CD8-positive, alpha-beta memory T cell (primary cell): ENCODE measurements at regions not wholly inside any gene's neighbourhood (a gene's known extent, or its start where the extent isn't known, plus 50 kb on each side); places are given as distances from the start of the nearest gene placed in this dataset.

Source experiments
- CTCF ChIA-PET: fragments of 350-600 bp; sonication (Branson Sonifier 250); formaldehyde crosslinking; loops from one replicate; lab custom pipeline; 2021; ENCODE audit warnings: antibody characterized with exemption; lab: Charles Lee
- POLR2A ChIA-PET: fragments of 350-600 bp; sonication (Branson Sonifier 250); formaldehyde crosslinking; loops from one replicate; lab custom pipeline; 2021; ENCODE audit warnings: antibody characterized with exemption; lab: Charles Lee
- DNase-seq, 5 donors: peaks; one replicate each; pipeline versions ENCODE4 v3.0.0 to v3.0.0-alpha.2; 2020 to 2022; ENCODE audit warnings: mixed read lengths in 1 of 5
- H3K27ac ChIP-seq: one replicate; pipeline ENCODE4 v1.7.0; 2013; ENCODE audit warnings: low read depth, mild to moderate bottlenecking, low read length, moderate library complexity
- H3K27me3 ChIP-seq: 2 replicates; pipeline ENCODE4 v1.7.0; 2013; ENCODE audit warnings: low read length, mild to moderate bottlenecking; ENCODE audit not compliant: insufficient read depth, poor library complexity, severe bottlenecking
- H3K36me3 ChIP-seq: 2 replicates; pipeline ENCODE4 v1.7.0; 2013; ENCODE audit warnings: mild to moderate bottlenecking, low read length, moderate library complexity; ENCODE audit not compliant: insufficient read depth
- H3K4me1 ChIP-seq: 2 replicates; pipeline ENCODE4 v1.7.0; 2013; ENCODE audit warnings: mild to moderate bottlenecking, low read length, moderate library complexity; ENCODE audit not compliant: insufficient read depth
- H3K4me3 ChIP-seq: 2 replicates; pipeline ENCODE4 v1.7.0; 2013; ENCODE audit warnings: mild to moderate bottlenecking, low read length
- H3K9me3 ChIP-seq: 2 replicates; pipeline ENCODE4 v1.7.0; 2013; ENCODE audit warnings: mild to moderate bottlenecking, low read length
- H3K27ac Mint-ChIP-seq, 8 donors: one replicate each; pipeline ENCODE4 v1.8.0; 2020 to 2021; ENCODE audit warnings: mixed read lengths in 8 of 8, mild to moderate bottlenecking in 6 of 8, inconsistent platforms in 3 of 8, moderate library complexity in 3 of 8
- H3K27me3 Mint-ChIP-seq, 2 donors: one replicate each; pipeline ENCODE4 v1.8.0; 2020 to 2021; ENCODE audit warnings: mixed read lengths in 2 of 2, mild to moderate bottlenecking in 1 of 2, moderate library complexity in 1 of 2
- H3K36me3 Mint-ChIP-seq, 3 donors: one replicate each; pipeline ENCODE4 v1.8.0; 2020 to 2021; ENCODE audit warnings: mixed read lengths in 3 of 3, inconsistent platforms in 1 of 3, mild to moderate bottlenecking in 1 of 3
- H3K4me1 Mint-ChIP-seq, 3 donors: one replicate each; pipeline ENCODE4 v1.8.0; 2020 to 2021; ENCODE audit warnings: mixed read lengths in 3 of 3, inconsistent platforms in 1 of 3, mild to moderate bottlenecking in 1 of 3
- H3K4me3 Mint-ChIP-seq, 7 donors: one replicate each; pipeline ENCODE4 v1.8.0; 2020 to 2021; ENCODE audit warnings: mixed read lengths in 7 of 7, mild to moderate bottlenecking in 6 of 7, moderate library complexity in 4 of 7, inconsistent platforms in 2 of 7
- H3K9me3 Mint-ChIP-seq, 5 donors: one replicate each; pipeline ENCODE4 v1.8.0; 2020 to 2022; ENCODE audit warnings: mixed read lengths in 5 of 5, mild to moderate bottlenecking in 3 of 5, moderate library complexity in 2 of 5, inconsistent platforms in 1 of 5

GRCh38 chr10:123595661-123596060 is 70.5 kb upstream of the GPR26 start:
- CTCF ChIA-PET, result no interaction called here
- H3K4me3 ChIP-seq, result no peak overlapping the region
- H3K4me3 Mint-ChIP-seq, result no peak overlapping the region
- POLR2A ChIA-PET, result no interaction called here
- H3K27me3 Mint-ChIP-seq, result peaks cover 2 to 17% of the 10 kb centered on the region in 2 donors
- no peaks in the 10 kb centered on the region for H3K36me3 Mint-ChIP-seq
- no peaks in the 10 kb centered on the region for H3K4me1 Mint-ChIP-seq
- no peaks in the 10 kb centered on the region for H3K27me3 ChIP-seq
- H3K27ac ChIP-seq, result no peak overlapping the region
- H3K9me3 Mint-ChIP-seq, result no peaks in the 10 kb centered on the region
- DNase-seq, result no peak
- H3K36me3 ChIP-seq, result no peaks in the 10 kb centered on the region
- H3K9me3 ChIP-seq, result no peaks in the 10 kb centered on the region
- no peaks in the 10 kb centered on the region for H3K4me1 ChIP-seq
- no peak overlapping the region for H3K27ac Mint-ChIP-seq

GRCh38 chr10:123597676-123598075 is 68.5 kb upstream of the GPR26 start:
- Histone ChIP-seq H3K27me3 (no peaks in the 10 kb centered on the region), H3K4me3 (no peak overlapping the region), H3K36me3 (no peaks in the 10 kb centered on the region), H3K27ac (no peak overlapping the region), H3K4me1 (no peaks in the 10 kb centered on the region), H3K9me3 (no peaks in the 10 kb centered on the region)
- no peak overlapping the region for H3K27ac Mint-ChIP-seq
- no peak overlapping the region for H3K4me3 Mint-ChIP-seq
- peaks cover 0 to 9% (median 7%) of the 10 kb centered on the region in 5 donors for H3K9me3 Mint-ChIP-seq
- POLR2A ChIA-PET, result no interaction called here
- no peaks in the 10 kb centered on the region for H3K36me3 Mint-ChIP-seq
- H3K4me1 Mint-ChIP-seq, result no peaks in the 10 kb centered on the region
- DNase-seq, result no peak
- H3K27me3 Mint-ChIP-seq, result peaks cover 5 to 21% of the 10 kb centered on the region in 2 donors
- CTCF ChIA-PET, result no interaction called here

- Histone ChIP-seq H3K4me1 (no peaks in the 10 kb centered on the region), H3K4me3 (no peak overlapping the region), H3K27ac (no peak overlapping the region), H3K27me3 (no peaks in the 10 kb centered on the region), H3K36me3 (no peaks in the 10 kb centered on the region), H3K9me3 (no peaks in the 10 kb centered on the region)
- no peak overlapping the region for H3K27ac Mint-ChIP-seq
- DNase-seq, result no peak
- ChIA-PET POLR2A (no interaction called here), CTCF (no interaction called here)
- peaks cover 0 to 11% (median 9%) of the 10 kb centered on the region in 5 donors for H3K9me3 Mint-ChIP-seq
- no peak overlapping the region for H3K4me3 Mint-ChIP-seq
- peaks cover 8 to 27% of the 10 kb centered on the region in 2 donors for H3K27me3 Mint-ChIP-seq
- H3K36me3 Mint-ChIP-seq, result no peaks in the 10 kb centered on the region
- no peaks in the 10 kb centered on the region for H3K4me1 Mint-ChIP-seq
Measured at GRCh38 chr10:123599366-123599849, 66.7 kb upstream of the GPR26 start.

- no peaks in the 10 kb centered on the region for H3K4me1 ChIP-seq
- H3K36me3 Mint-ChIP-seq, result no peaks in the 10 kb centered on the region
- ChIA-PET POLR2A (no interaction called here), CTCF (no interaction called here)
- H3K27ac Mint-ChIP-seq, result no peak overlapping the region
- no peaks in the 10 kb centered on the region for H3K9me3 ChIP-seq
- no peak for DNase-seq
- peaks cover 9 to 28% of the 10 kb centered on the region in 2 donors for H3K27me3 Mint-ChIP-seq
- no peak overlapping the region for H3K4me3 Mint-ChIP-seq
- H3K27me3 ChIP-seq, result no peaks in the 10 kb centered on the region
- H3K4me1 Mint-ChIP-seq, result no peaks in the 10 kb centered on the region
- no peaks in the 10 kb centered on the region for H3K36me3 ChIP-seq
- H3K27ac ChIP-seq, result no peak overlapping the region
- H3K4me3 ChIP-seq, result no peak overlapping the region
- H3K9me3 Mint-ChIP-seq, result peaks cover 0 to 11% (median 9%) of the 10 kb centered on the region in 5 donors
Measured at GRCh38 chr10:123600177-123600576, 66.0 kb upstream of the GPR26 start.

- CTCF ChIA-PET, result interaction anchor here (0.7 kb wide), 1 partner anchor 27 kb away, joined by 3 read pairs; no protein-coding TSS in a partner anchor
Measured at GRCh38 chr10:123603130-123603529, 63.0 kb upstream of the GPR26 start.

GRCh38 chr10:123604506-123604905 is 61.6 kb upstream of the GPR26 start:
- no peak overlapping the region for H3K27ac ChIP-seq
- no peaks in the 10 kb centered on the region for H3K27me3 ChIP-seq
- ChIA-PET POLR2A (no interaction called here), CTCF (no interaction called here)
- Mint-ChIP-seq H3K4me3 (no peak overlapping the region), H3K9me3 (peaks cover 1 to 13% (median 9%) of the 10 kb centered on the region in 5 donors), H3K27ac (no peak overlapping the region), H3K36me3 (no peaks in the 10 kb centered on the region), H3K27me3 (peaks cover 18 to 46% of the 10 kb centered on the region in 2 donors), H3K4me1 (no peaks in the 10 kb centered on the region)
- H3K36me3 ChIP-seq, result no peaks in the 10 kb centered on the region
- no peaks in the 10 kb centered on the region for H3K4me1 ChIP-seq
- no peaks in the 10 kb centered on the region for H3K9me3 ChIP-seq
- DNase-seq, result no peak
- H3K4me3 ChIP-seq, result no peak overlapping the region

More at GRCh38 chr10:123603130-123603529, 63.0 kb upstream of the GPR26 start:
- Mint-ChIP-seq H3K9me3 (peaks cover 1 to 13% (median 9%) of the 10 kb centered on the region in 5 donors), H3K36me3 (no peaks in the 10 kb centered on the region), H3K4me1 (no peaks in the 10 kb centered on the region), H3K4me3 (no peak overlapping the region), H3K27ac (no peak overlapping the region), H3K27me3 (peaks cover 18 to 39% of the 10 kb centered on the region in 2 donors)
- no peaks in the 10 kb centered on the region for H3K27me3 ChIP-seq
- POLR2A ChIA-PET, result no interaction called here
- H3K27ac ChIP-seq, result no peak overlapping the region
- no peaks in the 10 kb centered on the region for H3K36me3 ChIP-seq
- H3K4me3 ChIP-seq, result no peak overlapping the region
- H3K9me3 ChIP-seq, result no peaks in the 10 kb centered on the region
- no peak for DNase-seq
- H3K4me1 ChIP-seq, result no peaks in the 10 kb centered on the region

- Mint-ChIP-seq H3K27ac (no peak overlapping the region), H3K27me3 (peaks cover 19 to 52% of the 10 kb centered on the region in 2 donors), H3K36me3 (no peaks in the 10 kb centered on the region), H3K4me3 (no peak overlapping the region), H3K4me1 (no peaks in the 10 kb centered on the region), H3K9me3 (peaks cover 1 to 13% (median 9%) of the 10 kb centered on the region in 5 donors)
- H3K27me3 ChIP-seq, result no peaks in the 10 kb centered on the region
- no peak for DNase-seq
- POLR2A ChIA-PET, result no interaction called here
- H3K4me1 ChIP-seq, result no peaks in the 10 kb centered on the region
- CTCF ChIA-PET, result no interaction called here
- no peak overlapping the region for H3K4me3 ChIP-seq
- H3K36me3 ChIP-seq, result no peaks in the 10 kb centered on the region
- no peaks in the 10 kb centered on the region for H3K9me3 ChIP-seq
- H3K27ac ChIP-seq, result no peak overlapping the region
Measured at GRCh38 chr10:123606006-123606405, 60.1 kb upstream of the GPR26 start.

GRCh38 chr10:123606955-123607354 is 59.2 kb upstream of the GPR26 start:
- ChIA-PET POLR2A (no interaction called here), CTCF (no interaction called here)
- no peaks in the 10 kb centered on the region for H3K9me3 ChIP-seq
- H3K27ac ChIP-seq, result no peak overlapping the region
- H3K4me1 ChIP-seq, result no peaks in the 10 kb centered on the region
- DNase-seq, result no peak
- Mint-ChIP-seq H3K27me3 (peaks cover 17 to 47% of the 10 kb centered on the region in 2 donors), H3K27ac (no peak overlapping the region), H3K4me1 (no peaks in the 10 kb centered on the region), H3K4me3 (no peak overlapping the region), H3K36me3 (no peaks in the 10 kb centered on the region), H3K9me3 (peaks cover 0 to 5% (median 1%) of the 10 kb centered on the region in 5 donors)
- no peaks in the 10 kb centered on the region for H3K27me3 ChIP-seq
- no peak overlapping the region for H3K4me3 ChIP-seq
- no peaks in the 10 kb centered on the region for H3K36me3 ChIP-seq
